H1 (cell line): ENCODE measurements at regions not wholly inside any gene's neighbourhood (a gene's known extent, or its start where the extent isn't known, plus 50 kb on each side); places are given as distances from the start of the nearest gene placed in this dataset.

Experiments used
- CTCF ChIA-PET: fragments of 300-600 bp; sonication (Branson Sonifier 250); formaldehyde crosslinking; loops from one replicate; lab custom pipeline; 2021; ENCODE audit not compliant: partially characterized antibody; lab: Charles Lee
- POLR2A ChIA-PET: fragments of 300-600 bp; sonication (Branson Sonifier 250); formaldehyde crosslinking; loops from one replicate; lab custom pipeline; 2021; ENCODE audit warnings: inconsistent platforms; ENCODE audit not compliant: partially characterized antibody; lab: Charles Lee
- DNase-seq, 2 experiments: peaks; one replicate each; pipeline versions ENCODE4 v3.0.0 to v3.0.0-alpha.2; 2010 to 2022; ENCODE audit warnings: low spot score in 2 of 2, low read depth in 1 of 2, mixed read lengths in 1 of 2
- FAIRE-seq: peaks from 2 replicates; lab custom pipeline; 2011; peaks lifted over from hg19 to GRCh38; lab: Jason Lieb, UNC
- H2AFZ ChIP-seq: 2 replicates; pipeline ENCODE4 v1.8.1; 2012; ENCODE audit warnings: low read length, inconsistent platforms
- H2AK5ac ChIP-seq: 2 replicates; pipeline ENCODE4 v1.6.1; 2013; ENCODE audit warnings: low read depth, low read length
- H2BK120ac ChIP-seq: replicated peaks from 2 replicates; pipeline ENCODE3; 2013; ENCODE audit warnings: low read depth, low read length, inconsistent platforms
- H2BK12ac ChIP-seq: 2 replicates; pipeline ENCODE4 v1.6.1; 2013; ENCODE audit warnings: low read depth, low read length
- H2BK15ac ChIP-seq: 2 replicates; pipeline ENCODE4 v1.6.1; 2013; ENCODE audit warnings: low read length
- H2BK20ac ChIP-seq: 2 replicates; pipeline ENCODE4 v1.6.1; 2013; ENCODE audit warnings: low read length
- H2BK5ac ChIP-seq: 2 replicates; pipeline ENCODE4 v1.6.1; 2013; ENCODE audit warnings: low read depth, low read length
- H3K14ac ChIP-seq: 2 replicates; pipeline ENCODE4 v1.6.1; 2013; ENCODE audit warnings: inconsistent platforms; ENCODE audit not compliant: insufficient read length
- H3K18ac ChIP-seq: 2 replicates; pipeline ENCODE4 v1.6.1; 2013; ENCODE audit warnings: low read length; ENCODE audit errors: extremely low read depth
- H3K23ac ChIP-seq: 2 replicates; pipeline ENCODE4 v1.6.1; 2013; ENCODE audit warnings: inconsistent platforms; ENCODE audit not compliant: insufficient read length
- H3K23me2 ChIP-seq: 2 replicates; pipeline ENCODE4 v1.6.1; 2013; ENCODE audit warnings: low read depth, low read length
- H3K27ac ChIP-seq: 2 replicates; pipeline ENCODE4 v1.6.1; 2011; ENCODE audit warnings: low read depth, low read length, inconsistent platforms
- H3K27me3 ChIP-seq, 4 experiments: replicated peaks in 1 of 4; 1 replicate in 1 of 4; 2 replicates in 3 of 4; pipeline versions ENCODE4 v1.6.1 to v1.8.1; 2011 to 2013; ENCODE audit warnings: low read length in 3 of 4, mild to moderate bottlenecking in 3 of 4, inconsistent platforms in 2 of 4, mixed read lengths in 2 of 4, moderate library complexity in 1 of 4; ENCODE audit not compliant: control insufficient read depth in 3 of 4, insufficient read depth in 3 of 4; ENCODE audit errors: extremely low read depth in 1 of 4
- H3K36me3 ChIP-seq, 4 experiments: 2 replicates each; pipeline versions ENCODE4 v1.6.1 to v1.8.1; 2011 to 2013; ENCODE audit warnings: mild to moderate bottlenecking in 4 of 4, low read length in 3 of 4, moderate library complexity in 2 of 4, control low read depth in 1 of 4, inconsistent platforms in 1 of 4; ENCODE audit not compliant: insufficient read depth in 4 of 4, control insufficient read depth in 2 of 4
- H3K4ac ChIP-seq: replicated peaks from 2 replicates; pipeline ENCODE3; 2013; ENCODE audit warnings: low read length, low read depth, mixed read lengths, inconsistent platforms; ENCODE audit not compliant: insufficient read length
- H3K4me1 ChIP-seq, 4 experiments: replicated peaks in 1 of 4; 1 replicate in 1 of 4; 2 replicates in 3 of 4; pipeline versions ENCODE4 v1.6.1 to v1.8.1; 2011 to 2013; ENCODE audit warnings: low read length in 3 of 4, inconsistent platforms in 2 of 4, mixed read lengths in 1 of 4; ENCODE audit not compliant: insufficient read depth in 4 of 4, control insufficient read depth in 3 of 4
- H3K4me2 ChIP-seq, 2 experiments: 2 replicates each; pipeline versions ENCODE4 v1.6.1 to v1.8.1; 2011 to 2013; ENCODE audit warnings: low read depth in 2 of 2, low read length in 2 of 2, control low read depth in 1 of 2, inconsistent platforms in 1 of 2, mild to moderate bottlenecking in 1 of 2; ENCODE audit not compliant: insufficient read depth in 1 of 2
- H3K4me3 ChIP-seq, 4 experiments: fragments of 200-600, 300-600 bp in 1 of 4; sonication (generic), shearing (Covaris generic), sonication (Bioruptor Twin) in 1 of 4; 2 replicates each; pipeline versions ENCODE4 v1.5.1 to v1.8.1; 2011 to 2016; ENCODE audit warnings: low read length in 4 of 4, low read depth in 3 of 4, control low read depth in 2 of 4, inconsistent platforms in 2 of 4, mild to moderate bottlenecking in 2 of 4, mixed read lengths in 1 of 4, moderate library complexity in 1 of 4; ENCODE audit not compliant: insufficient read depth in 2 of 4; ENCODE audit errors: extremely low read depth in 1 of 4
- H3K56ac ChIP-seq: replicated peaks from 2 replicates; pipeline ENCODE3; 2013; ENCODE audit warnings: low read depth, mild to moderate bottlenecking, mixed read lengths, low read length, inconsistent platforms; ENCODE audit not compliant: insufficient read length
- H3K79me1 ChIP-seq: 2 replicates; pipeline ENCODE4 v1.6.1; 2013; ENCODE audit warnings: low read depth, low read length, control low read depth
- H3K79me2 ChIP-seq, 2 experiments: 2 replicates each; pipeline versions ENCODE4 v1.6.1 to v1.8.1; 2012 to 2013; ENCODE audit warnings: low read length in 2 of 2, mild to moderate bottlenecking in 2 of 2, inconsistent platforms in 1 of 2; ENCODE audit not compliant: insufficient read depth in 2 of 2, control insufficient read depth in 1 of 2
- H3K9ac ChIP-seq, 4 experiments: replicated peaks in 1 of 4; 1 replicate in 1 of 4; 2 replicates in 3 of 4; pipeline versions ENCODE4 v1.6.1 to v1.8.1; 2011 to 2013; ENCODE audit warnings: low read depth in 3 of 4, low read length in 3 of 4, control low read depth in 2 of 4, mild to moderate bottlenecking in 2 of 4, moderate library complexity in 2 of 4, inconsistent platforms in 1 of 4; ENCODE audit errors: extremely low read depth in 1 of 4
- H3K9me3 ChIP-seq, 2 experiments: 2 replicates each; pipeline versions ENCODE4 v1.6.1 to v1.8.1; 2012 to 2013; ENCODE audit warnings: mild to moderate bottlenecking in 2 of 2, moderate library complexity in 2 of 2, control low read depth in 1 of 2, inconsistent platforms in 1 of 2, low read depth in 1 of 2, low read length in 1 of 2, mixed read lengths in 1 of 2; ENCODE audit not compliant: insufficient read depth in 2 of 2
- H4K20me1 ChIP-seq, 2 experiments: replicated peaks in 1 of 2; 2 replicates each; pipeline versions ENCODE3 to v1.8.1; 2011 to 2013; ENCODE audit warnings: inconsistent platforms in 2 of 2, low read length in 2 of 2, mild to moderate bottlenecking in 1 of 2; ENCODE audit not compliant: insufficient read depth in 2 of 2, control insufficient read depth in 1 of 2
- H4K5ac ChIP-seq: 2 replicates; pipeline ENCODE4 v1.6.1; 2013; ENCODE audit warnings: low read length, low read depth, mixed read lengths, inconsistent platforms; ENCODE audit not compliant: insufficient read length
- H4K8ac ChIP-seq: 2 replicates; pipeline ENCODE4 v1.8.0; 2013; ENCODE audit warnings: mild to moderate bottlenecking, moderate library complexity, low read length, inconsistent platforms; ENCODE audit not compliant: insufficient read depth; ENCODE audit errors: extremely low read depth
- H4K91ac ChIP-seq: replicated peaks from 2 replicates; pipeline ENCODE3; 2013; ENCODE audit warnings: low read length, mixed read lengths, inconsistent platforms; ENCODE audit not compliant: insufficient read length
- BACH1 ChIP-seq: IDR thresholded peaks from 2 replicates; pipeline ENCODE4 v1.6.1; 2012; ENCODE audit warnings: low read length, improper control_type of control experiment
- CEBPB ChIP-seq: IDR thresholded peaks from 2 replicates; pipeline ENCODE4 v1.6.1; 2012; ENCODE audit warnings: low read depth, low read length
- JUN ChIP-seq: IDR thresholded peaks from 2 replicates; pipeline ENCODE4 v1.6.1; 2011; ENCODE audit warnings: low read depth, mild to moderate bottlenecking, improper control_type of control experiment, low read length
- PHF8 ChIP-seq: fragments of 200-600 bp; sonication (generic); conservative IDR thresholded peaks from 2 replicates; pipeline ENCODE4 v1.7.1; 2012; ENCODE audit warnings: low read depth, mild to moderate bottlenecking, inconsistent platforms, low read length, moderate library complexity
- WGBS, 2 experiments: shearing (Covaris generic) in 1 of 2; methylation state at CpG; one replicate each; pipeline versions ENCODE4 v1.1.6 to v1.1.7; 2013 to 2015; ENCODE audit warnings: low lambda C conversion rate in 2 of 2, mixed read lengths in 2 of 2, inconsistent platforms in 1 of 2, low coverage in 1 of 2, missing lambda C conversion rate in 1 of 2; ENCODE audit not compliant: insufficient replicate concordance in 2 of 2, insufficient coverage in 1 of 2, insufficient read length in 1 of 2; ENCODE audit errors: extremely low coverage in 1 of 2, missing lambda C conversion rate in 1 of 2; 5-methylcytosine and 5-hydroxymethylcytosine counted together

DNA sequence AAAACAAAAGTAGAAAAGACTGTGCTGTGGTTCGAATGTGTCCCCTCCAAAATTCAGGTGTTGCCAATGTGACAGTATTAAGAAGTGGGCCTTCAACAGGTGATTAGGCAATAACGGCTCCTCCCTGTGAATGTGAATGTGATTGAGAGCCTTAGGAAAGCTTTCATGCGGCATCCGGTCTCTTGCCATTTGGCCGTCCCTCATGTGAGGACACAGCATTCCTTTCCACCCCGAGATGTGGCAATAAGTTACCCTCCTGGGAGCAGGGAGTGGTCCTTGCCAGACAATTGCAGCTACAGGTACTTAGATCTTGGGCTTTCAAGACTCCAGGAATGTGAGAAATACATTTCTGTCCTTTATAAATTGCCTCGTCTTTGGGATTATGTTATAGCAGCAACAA is 129.3 kb downstream of the CPEB2 start:
- 89% methylated on average over 7 of the region's 7 CpGs; no CpG with 5 or more reads in 1 of the 2 experiments for WGBS, 2 experiments
- Histone ChIP-seq H4K8ac (no peak overlapping the region), H3K18ac (no peak overlapping the region), H3K4me3 (no peak overlapping the region), H3K79me1 (no peaks in the 10 kb centered on the region), H2AFZ (no peak overlapping the region; the same call in 1 of the 2 replicates), H3K4ac (no peak overlapping the region), H2BK5ac (no peak overlapping the region), H2BK15ac (no peak overlapping the region), H4K20me1 (no peaks in the 10 kb centered on the region), H3K14ac (no peak overlapping the region), H2BK20ac (no peak overlapping the region), H3K36me3 (no peaks in the 10 kb centered on the region), H3K79me2 (no peaks in the 10 kb centered on the region), H3K27ac (no peak overlapping the region), H3K27me3 (no peaks in the 10 kb centered on the region), H4K91ac (no peak overlapping the region), H4K5ac (no peak overlapping the region), H3K4me1 (no peaks in the 10 kb centered on the region), H2BK12ac (no peak overlapping the region), H3K4me2 (no peak overlapping the region), H3K23ac (no peak overlapping the region), H3K56ac (no peak overlapping the region), H3K9me3 (peaks cover 9 to 15% of the 10 kb centered on the region in 2 experiments), H3K9ac (no peak overlapping the region), H2AK5ac (no peak overlapping the region), H3K23me2 (no peaks in the 10 kb centered on the region; the same call in 1 of the 2 replicates), H2BK120ac (no peak overlapping the region)
- CTCF ChIA-PET: interaction anchor here (1.3 to 2.0 kb wide), 2 partner anchors 11 to 66 kb away, joined by 5 read pairs; no protein-coding TSS in a partner anchor
- no peak for FAIRE-seq
- no peak for DNase-seq
- POLR2A ChIA-PET: no interaction called here
- TF ChIP-seq JUN (no peak), BACH1 (no peak), CEBPB (peak; percentile 84), PHF8 (no peak)
